Gastroesophageal sphincter (tissue), 4 donors: ENCODE measurements at regions not wholly inside any gene's neighbourhood (a gene's known extent, or its start where the extent isn't known, plus 50 kb on each side); places are given as distances from the start of the nearest gene placed in this dataset.

Source experiments
- ATAC-seq: fragments of 150-250 bp; one replicate; pipeline ENCODE4 v1.9.1; 2016; ENCODE audit warnings: mild to moderate bottlenecking, moderate library complexity
- H3K27ac ChIP-seq, 4 donors: fragments of 200-600 bp; sonication (generic) in 3 of 4; 1 replicate in 3 of 4; 2 replicates in 1 of 4; pipeline ENCODE4 v1.5.1; 2016 to 2019
- H3K27me3 ChIP-seq: fragments of 200-600 bp; sonication (generic); one replicate; pipeline ENCODE4 v1.5.1; 2019
- H3K36me3 ChIP-seq, 2 donors: fragments of 200-600 bp; sonication (generic); one replicate each; pipeline ENCODE4 v1.5.1; 2019; ENCODE audit warnings: control low read depth in 1 of 2
- H3K4me1 ChIP-seq, 3 donors: fragments of 200-600 bp; sonication (generic); 1 replicate in 2 of 3; 2 replicates in 1 of 3; pipeline ENCODE4 v1.5.1; 2016 to 2019; ENCODE audit warnings: control low read depth in 2 of 3
- H3K4me3 ChIP-seq, 2 donors: fragments of 200-600 bp; sonication (generic); one replicate each; pipeline ENCODE4 v1.5.1; 2019; ENCODE audit warnings: mild to moderate bottlenecking in 1 of 2, moderate library complexity in 1 of 2
- H3K9me3 ChIP-seq, 3 donors: fragments of 200-600 bp; sonication (generic); one replicate each; pipeline ENCODE4 v1.5.1; 2017 to 2019; ENCODE audit warnings: control low read depth in 2 of 3
- CTCF ChIP-seq, 4 experiments: fragments of 200-600 bp in 2 of 4; fragments of 450-650 bp in 2 of 4; sonication (generic) in 1 of 4; IDR thresholded peaks; one replicate each; pipeline ENCODE4 v1.5.1; 2017 to 2019; ENCODE audit warnings: antibody characterized with exemption in 4 of 4, mild to moderate bottlenecking in 2 of 4, moderate library complexity in 2 of 4
- EP300 ChIP-seq: sonication (generic); formaldehyde crosslinking; IDR thresholded peaks from one replicate; pipeline ENCODE4 v1.6.1; 2017; ENCODE audit warnings: antibody characterized with exemption, mild to moderate bottlenecking
- POLR2A ChIP-seq, 2 donors: fragments of 450-650 bp; IDR thresholded peaks; one replicate each; pipeline ENCODE4 v1.6.1; 2017; ENCODE audit warnings: antibody characterized with exemption in 2 of 2, mild to moderate bottlenecking in 2 of 2, moderate library complexity in 1 of 2
- POLR2AphosphoS5 ChIP-seq: sonication (generic); formaldehyde crosslinking; IDR thresholded peaks from one replicate; pipeline ENCODE4 v1.6.1; 2017; ENCODE audit warnings: antibody characterized with exemption
- whole genome bisulfite sequencing, 2 donors: methylation state at CpG; one replicate each; pipeline ENCODE4 v1.1.5; 2018; ENCODE audit warnings: low coverage in 1 of 2; 5-methylcytosine and 5-hydroxymethylcytosine counted together

- TF ChIP-seq CTCF (IDR thresholded peaks at IDR 0.05) (no peak), POLR2AphosphoS5 (no peak), POLR2A (IDR thresholded peaks at IDR 0.05) (no peak), EP300 (no peak)
- H3K36me3 ChIP-seq, result no peaks in the 10 kb centered on the region
- no peaks in the 10 kb centered on the region for H3K9me3 ChIP-seq
- ATAC-seq, result no peak
- peaks cover 32% of the 10 kb centered on the region for H3K27me3 ChIP-seq
- 75 to 78% methylated on average over 3 of the region's 3 CpGs for WGBS, 2 donors
- no peak overlapping the region for H3K27ac ChIP-seq
- no peak overlapping the region for H3K4me3 ChIP-seq
- H3K4me1 ChIP-seq, result no peaks in the 10 kb centered on the region
These were observed 261.9 kb downstream of the SNX10 start for GRCh38 chr7:26553582-26553981.

DNA sequence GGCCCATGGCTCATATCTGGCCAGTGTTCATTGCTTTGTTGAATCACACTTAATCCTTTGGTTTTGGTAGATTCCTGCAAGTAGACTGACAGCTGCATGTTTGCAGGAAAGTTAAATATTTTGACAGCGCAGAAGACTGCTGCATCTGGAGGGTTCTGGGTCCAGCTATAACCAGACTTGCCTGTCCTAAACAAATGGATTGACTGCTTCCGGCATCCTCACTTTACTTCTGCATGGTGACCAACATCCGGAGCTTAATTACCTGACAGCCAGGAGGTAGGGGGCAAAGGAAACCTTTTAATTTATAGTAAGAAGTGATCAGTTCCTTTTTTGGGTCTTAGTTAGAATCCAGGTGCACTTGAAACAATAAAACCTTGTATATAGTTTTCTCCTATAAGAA lies 263.3 kb downstream of the SNX10 start:
- Histone ChIP-seq H3K27me3 (peaks cover 19% of the 10 kb centered on the region), H3K4me1 (no peaks in the 10 kb centered on the region), H3K9me3 (no peaks in the 10 kb centered on the region), H3K36me3 (no peaks in the 10 kb centered on the region), H3K4me3 (no peak overlapping the region), H3K27ac (no peak overlapping the region)
- WGBS, 2 donors, result 77% methylated on average over 2 of the region's 3 CpGs; no CpG with 5 or more reads in 1 of the 2 donors
- TF ChIP-seq CTCF (IDR thresholded peaks at IDR 0.05) (no peak), POLR2A (IDR thresholded peaks at IDR 0.05) (no peak), POLR2AphosphoS5 (no peak), EP300 (no peak)
- no peak for ATAC-seq

GRCh38 chr7:26556061-26556881 lies 264.6 kb downstream of the SNX10 start:
- Histone ChIP-seq H3K27me3 (peaks cover 16% of the 10 kb centered on the region), H3K27ac (no peak overlapping the region), H3K9me3 (no peaks in the 10 kb centered on the region), H3K36me3 (no peaks in the 10 kb centered on the region), H3K4me3 (no peak overlapping the region), H3K4me1 (no peaks in the 10 kb centered on the region)
- 51 to 53% methylated on average over 6 to 7 of the region's 12 CpGs for WGBS, 2 donors
- TF ChIP-seq EP300 (no peak), POLR2A (IDR thresholded peaks at IDR 0.05) (no peak), CTCF (IDR thresholded peaks at IDR 0.05) (no peak), POLR2AphosphoS5 (no peak)
- no peak for ATAC-seq

DNA sequence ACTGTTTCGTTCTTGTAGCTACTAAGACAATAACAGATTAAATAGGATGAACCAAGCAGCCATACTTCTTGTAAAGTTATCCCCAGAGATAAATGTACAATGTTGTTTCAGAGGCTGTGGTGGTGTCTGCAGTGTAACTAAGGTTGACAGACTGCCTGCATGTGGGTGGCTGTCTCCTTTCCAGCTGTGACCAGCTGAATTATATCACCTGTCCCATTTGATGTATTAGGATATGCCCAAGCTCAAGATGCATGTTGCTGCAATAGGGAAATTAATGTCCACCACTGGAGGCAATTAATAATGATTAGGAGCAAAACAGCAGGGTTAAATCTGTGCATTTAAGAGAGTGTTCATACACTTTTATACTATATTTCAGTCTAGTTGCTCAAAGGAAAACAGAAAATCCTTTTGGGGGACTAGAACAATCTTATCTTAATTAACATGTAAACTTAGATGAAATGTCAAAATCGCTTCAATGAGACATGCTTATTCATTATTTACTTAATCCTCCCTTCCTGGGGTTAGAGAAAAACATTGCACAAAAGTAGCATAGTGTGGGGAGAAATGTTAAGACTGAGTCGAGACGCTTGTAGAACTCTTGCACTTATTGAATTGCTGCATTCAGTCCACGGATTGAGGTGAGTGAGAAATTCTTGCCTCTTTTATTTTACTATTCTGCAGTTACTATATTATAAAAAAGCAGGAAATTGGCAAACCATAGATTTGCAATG lies 269.0 kb downstream of the SNX10 start:
- no peak for ATAC-seq
- Histone ChIP-seq H3K4me3 (no peak overlapping the region), H3K36me3 (no peaks in the 10 kb centered on the region), H3K4me1 (no peaks in the 10 kb centered on the region), H3K9me3 (no peaks in the 10 kb centered on the region), H3K27ac (no peak overlapping the region), H3K27me3 (peaks cover 18% of the 10 kb centered on the region)
- TF ChIP-seq EP300, result no peak
- no peak for TF ChIP-seq CTCF (IDR thresholded peaks at IDR 0.05)
- TF ChIP-seq POLR2A (IDR thresholded peaks at IDR 0.05), result no peak
- no peak for TF ChIP-seq POLR2AphosphoS5
- WGBS, 2 donors, result 45 to 49% methylated on average over 5 of the region's 5 CpGs
